ENCODE measurements at regions not wholly inside any gene's neighbourhood (a gene's known extent, or its start where the extent isn't known, plus 50 kb on each side); places are given as distances from the start of the nearest gene placed in this dataset.
"Not testable (repeated sequence)": the region's sequence is repeated elsewhere in the genome, so short reads cannot be mapped to it uniquely, and the experiment has no call there.

DNA sequence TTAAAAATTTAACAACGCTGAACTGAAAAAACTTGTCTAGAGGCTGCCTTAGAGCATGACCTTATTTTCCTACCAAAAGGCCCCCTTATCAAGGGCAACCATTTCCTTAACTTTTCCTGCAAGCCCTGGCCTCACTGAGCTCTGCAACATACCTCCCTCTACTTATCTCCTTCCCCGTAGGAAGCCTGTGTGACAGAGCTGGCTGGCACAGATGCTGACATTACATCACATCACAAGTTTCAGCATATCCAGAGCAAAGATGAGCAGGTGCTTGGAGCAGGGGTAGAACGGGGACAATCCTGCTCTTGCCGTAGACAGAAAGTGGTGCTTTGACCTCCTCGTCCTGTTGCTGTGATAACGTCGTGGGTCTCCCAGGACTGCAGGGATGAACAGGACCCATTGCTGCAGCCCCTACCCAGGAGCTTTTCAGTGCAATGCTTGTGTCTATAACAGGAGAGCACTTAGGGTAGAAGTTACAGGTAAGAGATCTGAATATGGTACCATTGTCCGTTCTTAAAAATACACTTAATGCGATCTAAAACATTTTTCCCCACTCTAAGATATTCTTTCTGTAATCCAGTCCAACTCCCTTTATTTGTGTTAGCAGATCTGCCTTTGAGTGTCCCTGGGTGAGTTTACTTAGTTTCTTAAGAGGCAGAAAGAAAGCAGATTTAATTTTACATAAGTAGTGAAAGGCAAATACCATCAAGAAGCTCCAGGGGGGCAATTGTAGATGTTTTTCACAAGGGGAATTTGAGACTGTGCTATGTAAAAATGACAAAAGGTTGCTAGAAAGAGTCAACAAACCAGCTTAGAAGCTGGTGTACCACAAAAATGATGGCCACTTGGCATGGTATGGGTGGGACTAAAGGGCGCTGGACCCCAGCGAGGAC, 101.9 kb upstream of the EFNA5 start:
- no peak for DNase-seq (ENCODE audit: low spot score)

DNA sequence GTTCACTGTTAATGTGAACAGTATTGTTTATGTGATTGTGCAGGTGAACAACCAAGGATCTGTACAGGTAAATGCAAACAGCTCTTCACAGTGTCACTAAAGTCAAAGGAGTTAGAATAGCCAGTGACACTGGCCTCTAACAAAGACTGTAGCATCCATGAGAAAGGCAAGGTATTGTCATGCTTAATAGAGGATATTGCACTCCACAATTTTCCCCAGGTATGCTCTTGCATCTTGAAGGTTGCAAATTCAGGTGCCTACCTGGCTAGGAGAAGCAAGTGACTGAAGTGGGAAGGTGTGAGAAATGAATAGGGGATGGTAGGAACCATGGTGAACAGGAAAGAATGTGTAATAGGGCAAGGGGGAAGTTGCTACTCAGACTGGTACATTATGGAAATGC, 101.2 kb upstream of the EFNA5 start:
- DNase-seq (ENCODE audit: low spot score), result no peak

DNA sequence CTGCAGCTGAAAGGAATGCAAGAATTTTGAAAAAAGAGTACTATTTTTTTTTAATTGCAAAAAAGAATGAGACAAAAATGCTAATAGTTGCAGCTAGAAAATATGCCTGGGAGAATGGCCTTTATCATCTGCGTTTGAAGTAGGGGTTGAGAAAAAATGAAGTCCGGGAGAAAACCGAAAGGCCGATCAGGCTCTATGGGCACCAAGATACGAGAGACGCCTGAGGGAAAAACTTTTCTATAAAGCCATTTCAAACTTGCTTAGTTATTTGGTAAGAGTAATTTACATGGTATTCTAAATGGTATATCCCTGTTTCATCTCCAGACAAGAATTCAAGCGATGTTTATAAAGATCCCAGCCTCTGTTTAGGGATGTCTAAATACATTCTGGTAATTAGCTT, 99.3 kb upstream of the EFNA5 start:
- DNase-seq (ENCODE audit: low spot score), result no peak

DNA sequence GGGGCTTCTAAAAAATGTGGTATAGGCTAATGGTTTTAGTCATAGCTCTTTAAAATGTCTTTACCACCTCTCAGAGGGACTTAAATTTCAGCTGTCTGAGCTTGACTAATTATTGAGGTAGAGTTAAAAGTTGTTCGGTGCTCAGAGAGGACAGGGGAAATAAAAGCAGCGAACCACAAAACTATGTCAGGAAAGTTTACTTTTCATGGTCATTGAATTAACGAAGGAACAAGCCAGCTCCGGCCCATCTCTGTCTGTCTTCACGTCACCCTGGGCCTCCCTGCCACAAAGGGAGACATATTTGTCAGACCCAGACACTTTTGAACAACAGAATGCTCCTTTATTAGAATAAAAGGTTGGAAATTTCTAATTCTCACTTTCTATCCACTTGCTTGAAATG, 98.8 kb upstream of the EFNA5 start:
- DNase-seq (ENCODE audit: low spot score), result no peak

DNA sequence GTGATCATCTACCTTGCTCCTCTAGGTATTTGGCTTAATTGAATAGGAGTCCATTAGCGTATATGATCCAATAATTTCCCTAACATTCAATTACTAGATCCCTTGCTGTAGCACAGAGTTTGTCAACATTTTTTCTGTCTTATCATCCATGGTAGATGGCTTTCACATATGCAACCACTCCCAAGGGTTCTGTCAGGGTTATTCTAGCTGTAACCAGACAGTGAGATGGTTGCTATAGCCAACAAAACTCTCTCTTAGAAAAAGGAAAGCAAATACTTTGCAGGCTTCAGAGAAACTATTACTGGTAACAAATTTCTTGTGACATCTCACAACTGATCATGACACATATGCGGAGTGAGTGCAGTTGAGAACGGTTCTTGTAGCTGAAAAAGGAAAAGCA, 96.2 kb upstream of the EFNA5 start:
- no peak for DNase-seq (ENCODE audit: low spot score)

DNA sequence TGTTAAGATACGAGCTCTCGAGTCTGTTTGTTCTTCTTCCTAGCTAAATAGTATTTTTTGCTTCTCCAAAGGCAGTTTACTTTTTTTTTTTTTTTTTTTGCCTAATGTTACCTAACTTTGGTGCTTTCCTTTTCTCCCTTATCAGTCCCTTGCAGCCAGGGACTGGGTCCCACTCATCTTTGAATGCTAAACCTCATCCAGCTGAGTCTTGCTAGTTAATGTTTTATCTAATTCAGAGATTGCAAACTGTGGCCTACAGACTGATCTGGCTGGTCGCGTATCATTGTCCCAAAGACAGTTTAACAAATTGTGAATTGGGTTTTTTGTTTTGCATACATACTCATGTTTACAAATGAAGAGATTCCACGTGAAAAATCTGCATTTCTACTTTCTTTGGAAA, 95.7 kb upstream of the EFNA5 start:
- peak; percentile 20 for DNase-seq (ENCODE audit: low spot score)

DNA sequence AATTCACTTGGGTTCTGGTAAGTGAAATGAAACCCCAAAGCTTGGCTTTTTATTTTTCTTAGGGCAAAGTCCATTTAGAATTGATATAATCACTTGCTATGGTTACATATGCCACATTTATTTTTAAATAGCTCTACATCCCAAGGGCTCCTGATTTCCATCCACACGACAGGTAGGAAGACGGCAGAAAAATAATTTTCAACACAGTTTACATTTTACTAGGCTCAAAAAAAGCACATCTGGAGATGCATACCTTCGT, 95.0 kb upstream of the EFNA5 start:
- DNase-seq (ENCODE audit: low spot score), result no peak

DNA sequence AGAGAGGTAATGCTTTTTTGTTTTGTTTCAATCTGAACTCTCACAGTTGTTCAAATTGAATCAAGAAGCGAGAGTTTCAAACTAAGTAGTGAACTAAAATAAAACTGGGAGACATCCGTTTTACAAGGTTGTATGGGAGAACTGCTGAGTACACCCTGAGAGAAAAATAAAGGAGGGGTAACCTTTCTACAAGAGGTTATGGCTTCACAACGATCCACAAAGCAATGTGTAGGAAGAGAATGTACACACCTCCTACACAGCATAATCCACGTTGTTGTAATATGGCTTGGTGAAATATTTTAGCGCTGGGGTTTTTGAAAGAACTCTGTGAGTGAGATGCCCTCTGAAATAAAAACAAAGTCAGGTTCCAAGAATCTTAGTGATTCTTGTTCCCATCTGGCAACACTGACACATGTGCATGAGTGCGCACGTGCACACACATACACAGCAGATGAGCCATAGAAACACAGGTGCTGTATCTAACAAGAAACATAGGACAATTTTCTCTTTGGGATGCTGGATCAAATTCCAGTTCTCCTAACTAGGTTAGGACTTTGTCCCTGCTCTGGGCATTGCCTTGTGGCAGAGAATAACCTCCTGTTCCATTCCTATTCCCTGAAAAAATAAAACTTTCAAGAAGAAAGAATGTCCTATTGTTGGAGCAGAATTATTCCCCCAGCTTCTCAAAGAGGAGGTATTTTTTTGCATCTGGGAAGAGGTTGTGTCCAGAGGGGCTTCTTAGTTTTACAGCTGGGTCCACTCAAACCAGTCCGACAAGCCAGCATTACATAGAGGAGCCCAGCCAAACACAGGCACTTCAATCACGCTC, 94.5 kb upstream of the EFNA5 start:
- no peak for DNase-seq (ENCODE audit: low spot score)

DNA sequence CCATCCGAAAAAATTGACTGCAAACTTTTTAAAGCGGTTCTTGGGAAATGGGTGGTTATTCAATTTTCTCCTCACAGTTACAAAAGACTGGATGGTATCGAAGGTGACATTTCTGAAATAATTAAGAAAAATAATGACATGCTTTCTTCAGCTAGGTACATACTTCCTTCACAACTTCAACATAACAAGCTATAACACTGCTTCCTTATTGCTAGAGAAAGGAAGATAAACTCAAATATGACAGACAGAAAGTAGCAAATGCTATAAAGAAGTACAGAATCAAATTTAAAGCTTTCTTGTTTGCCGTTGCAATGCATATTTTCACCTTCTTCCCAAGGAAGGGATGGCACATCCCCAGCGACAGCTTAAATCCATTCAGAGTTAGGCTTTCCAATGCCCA, 93.5 kb upstream of the EFNA5 start:
- DNase-seq (ENCODE audit: low spot score), result no peak

DNA sequence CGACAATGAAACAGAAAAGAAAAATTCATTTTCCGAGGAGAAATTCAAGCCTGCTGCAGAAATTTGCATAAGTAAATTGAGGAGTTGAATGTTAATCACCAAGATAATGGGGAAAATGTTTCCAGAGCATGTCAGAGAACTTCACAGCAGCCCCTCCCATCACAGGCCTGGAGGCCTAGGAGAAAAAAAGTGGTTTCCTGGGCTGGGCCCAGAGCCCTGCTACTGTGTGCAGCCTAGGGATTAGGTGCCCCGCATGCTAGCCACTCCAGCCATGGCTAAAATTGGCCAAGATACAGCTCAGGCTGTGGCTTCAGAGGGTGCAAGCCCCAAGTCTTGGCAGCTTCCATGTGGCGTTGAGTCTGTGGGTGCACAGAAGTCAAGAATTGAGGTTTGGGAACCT, 82.7 kb upstream of the EFNA5 start:
- DNase-seq (ENCODE audit: low spot score), result no peak

DNA sequence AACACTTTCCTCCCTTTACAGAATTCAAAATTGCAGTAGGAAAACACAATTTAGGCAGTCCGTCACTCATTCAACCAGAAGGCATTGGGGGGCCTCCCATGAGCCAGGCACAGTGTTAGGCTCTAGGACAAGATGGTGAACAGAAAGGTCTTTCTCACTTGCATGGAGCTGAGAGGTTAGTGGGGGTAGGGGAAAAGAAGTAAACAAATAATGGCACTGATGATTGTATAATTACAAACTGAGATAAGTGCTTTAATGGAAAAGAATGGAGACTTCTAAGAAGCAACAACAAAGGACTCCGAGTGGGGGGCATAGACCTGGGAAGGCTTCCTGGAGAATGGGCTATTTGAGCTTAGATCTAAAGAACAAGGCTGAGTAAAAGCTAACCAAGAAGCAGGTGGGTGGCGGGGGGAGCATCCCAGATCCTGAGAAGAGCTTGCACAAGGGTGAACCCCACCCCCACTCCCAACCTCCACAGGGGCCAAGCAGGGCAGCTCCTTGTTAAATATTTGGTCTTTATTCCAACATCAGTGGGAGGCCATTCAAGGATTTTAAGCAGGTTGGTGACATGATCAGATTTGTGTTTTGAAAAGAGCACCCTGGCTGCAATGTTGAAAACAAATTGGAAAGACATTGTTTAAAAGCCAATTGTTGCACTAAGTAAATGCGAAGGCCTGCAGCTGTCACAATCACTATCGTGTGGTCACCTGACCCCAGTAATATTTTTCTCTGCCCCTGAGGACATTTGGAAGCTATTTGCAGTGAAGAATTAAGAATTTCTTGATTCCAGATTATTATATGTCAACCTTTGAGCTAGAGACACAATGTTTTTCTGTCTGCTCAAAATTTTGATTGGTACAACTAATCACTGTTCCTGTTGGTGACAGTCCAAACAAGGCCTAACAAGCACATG, 73.9 kb upstream of the EFNA5 start:
- DNase-seq (ENCODE audit: low spot score), result no peak

DNA sequence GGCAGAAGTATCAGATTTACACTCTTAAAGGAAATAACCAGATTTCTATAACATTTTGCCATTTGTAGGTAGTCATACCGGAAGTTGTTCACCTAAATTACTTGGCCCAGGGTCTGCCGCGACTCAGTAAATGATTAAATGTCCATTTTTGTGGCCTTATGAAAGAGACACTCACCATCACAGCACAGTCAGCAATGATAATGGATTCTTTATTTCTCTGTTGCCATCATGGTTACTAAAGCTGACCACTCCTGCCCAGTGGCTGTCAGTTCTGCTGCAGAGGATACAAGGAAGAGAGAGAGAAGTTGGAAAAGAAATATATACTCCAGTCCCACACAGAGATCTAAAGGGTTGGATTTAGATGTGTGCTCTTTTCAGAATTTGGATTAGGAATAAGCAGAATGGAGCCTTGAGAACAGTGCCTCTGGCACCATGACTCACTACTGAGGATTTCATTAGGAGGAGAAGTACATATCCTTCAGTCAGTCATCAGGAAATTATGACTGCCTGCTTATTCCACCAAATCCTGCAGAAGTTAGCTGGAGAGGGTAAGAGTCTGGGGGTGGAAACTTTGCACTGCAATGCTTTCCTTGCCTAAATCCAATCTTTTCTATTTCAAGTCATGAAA, 72.8 kb upstream of the EFNA5 start:
- no peak for DNase-seq (ENCODE audit: low spot score)

DNA sequence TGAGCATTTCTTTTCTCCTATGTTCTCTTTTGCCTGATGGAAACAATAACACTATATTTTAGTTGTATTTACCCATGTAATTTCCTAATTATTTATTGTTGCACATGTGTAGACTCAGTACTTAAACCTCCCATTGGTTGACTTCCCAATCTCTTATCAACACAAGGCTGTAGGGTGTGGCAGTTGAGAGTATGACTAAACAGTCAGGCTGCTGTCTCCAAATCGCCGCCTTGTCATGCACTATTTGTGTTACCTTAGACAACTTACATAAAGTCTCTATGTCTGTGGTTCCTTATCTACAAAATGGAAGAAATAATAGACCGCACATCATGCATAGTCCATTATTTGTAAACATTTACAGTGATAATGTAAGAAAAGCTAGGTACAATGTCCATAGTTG, 68.9 kb upstream of the EFNA5 start:
- DNase-seq (ENCODE audit: low spot score), result peak; percentile 6

DNA sequence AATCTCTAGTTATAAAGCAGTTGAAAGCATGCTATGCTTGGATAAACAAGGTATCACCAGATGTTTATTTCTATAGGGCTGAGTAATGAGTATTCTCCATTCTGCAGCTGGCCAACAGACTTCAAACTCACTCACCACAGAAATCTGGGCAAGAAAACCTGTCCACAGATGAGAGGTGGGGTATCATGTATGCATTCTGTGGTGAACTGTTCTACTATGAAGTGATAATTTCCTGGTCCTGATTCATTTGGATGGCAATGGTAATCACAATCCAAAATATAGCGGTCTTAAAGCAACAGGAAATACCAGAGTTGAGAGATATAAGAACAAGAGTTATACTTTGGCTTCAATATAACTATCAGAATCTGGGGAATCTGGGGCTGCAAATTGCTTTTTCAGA, 65.9 kb upstream of the EFNA5 start:
- no peak for DNase-seq (ENCODE audit: low spot score)

DNA sequence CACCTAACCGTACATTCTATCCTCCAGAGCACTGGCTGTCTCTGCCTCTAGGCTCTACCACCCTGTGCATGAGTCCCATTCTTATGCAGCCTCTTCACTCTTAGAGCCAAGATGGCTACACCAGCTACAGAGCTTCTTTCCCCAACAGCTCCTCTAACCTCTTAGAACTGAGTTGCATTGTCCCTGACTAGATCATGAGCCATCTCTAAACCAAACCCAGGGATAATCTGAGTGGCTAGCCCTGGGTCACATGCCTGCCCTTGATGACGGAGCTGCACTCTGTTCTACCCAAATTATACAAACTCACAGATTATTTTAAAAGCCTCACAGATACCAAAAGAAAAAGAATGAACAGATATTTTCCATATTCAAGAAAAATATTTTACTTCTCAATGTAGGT, 65.4 kb upstream of the EFNA5 start:
- not testable (repeated sequence) for DNase-seq (ENCODE audit: low spot score)

DNA sequence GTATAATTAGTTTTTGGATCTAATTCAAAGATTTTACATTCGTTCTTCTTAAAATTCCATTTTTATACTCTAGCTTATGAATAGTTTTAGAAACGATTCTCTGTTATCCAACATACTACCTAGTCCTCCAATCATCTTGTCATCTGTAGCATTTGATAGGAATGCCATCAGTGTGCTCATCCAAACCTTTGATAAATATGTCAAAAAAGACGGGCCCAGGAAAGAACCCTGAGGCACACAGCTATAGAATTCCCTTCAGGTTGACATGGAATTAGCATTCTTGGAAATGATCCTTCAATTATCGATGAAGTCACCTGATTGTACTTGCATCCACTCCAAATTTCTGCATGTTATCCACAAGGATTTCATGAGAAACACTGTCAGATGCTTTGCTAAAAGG, 64.8 kb upstream of the EFNA5 start:
- no peak for DNase-seq (ENCODE audit: low spot score)

DNA sequence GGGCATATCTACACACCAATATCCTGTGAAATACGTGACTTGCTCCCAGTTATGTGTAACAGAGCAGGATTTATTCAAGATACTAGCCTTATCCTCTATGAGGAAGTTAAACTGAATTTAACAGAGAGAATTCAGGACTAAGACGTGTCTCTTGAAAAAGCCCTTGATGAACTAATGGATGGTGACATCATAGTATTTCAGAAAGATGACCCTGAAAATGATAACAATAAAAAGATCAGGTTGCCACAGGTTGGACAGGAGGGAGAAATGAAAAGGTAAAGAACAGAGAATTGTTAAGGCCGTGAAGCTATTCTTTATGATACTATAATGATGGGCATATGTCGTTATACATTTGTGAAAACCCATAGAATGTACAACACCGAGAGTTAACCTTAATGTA, 56.2 kb upstream of the EFNA5 start:
- no peak for DNase-seq (ENCODE audit: low spot score)

DNA sequence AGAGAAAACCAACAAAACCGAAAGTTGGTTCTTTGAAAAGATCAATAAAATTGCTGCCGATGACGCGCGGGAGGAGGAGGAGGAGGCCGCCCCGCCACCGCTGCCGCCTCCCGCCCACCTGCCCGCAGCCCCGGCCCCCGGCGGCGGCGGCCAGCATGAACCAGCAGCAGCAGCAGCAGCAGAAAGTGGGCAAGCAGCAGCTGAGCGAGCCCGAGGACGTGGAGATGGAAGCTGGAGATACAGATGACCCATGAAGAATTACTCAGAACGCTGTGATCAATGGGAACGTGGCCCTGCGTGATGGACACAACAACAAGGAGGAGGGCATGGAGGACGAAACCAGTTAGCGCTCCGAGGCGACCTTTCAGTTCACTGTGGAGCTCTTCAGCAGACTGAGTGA, 53.9 kb upstream of the EFNA5 start:
- DNase-seq (ENCODE audit: low spot score), result peak; percentile 20

DNA sequence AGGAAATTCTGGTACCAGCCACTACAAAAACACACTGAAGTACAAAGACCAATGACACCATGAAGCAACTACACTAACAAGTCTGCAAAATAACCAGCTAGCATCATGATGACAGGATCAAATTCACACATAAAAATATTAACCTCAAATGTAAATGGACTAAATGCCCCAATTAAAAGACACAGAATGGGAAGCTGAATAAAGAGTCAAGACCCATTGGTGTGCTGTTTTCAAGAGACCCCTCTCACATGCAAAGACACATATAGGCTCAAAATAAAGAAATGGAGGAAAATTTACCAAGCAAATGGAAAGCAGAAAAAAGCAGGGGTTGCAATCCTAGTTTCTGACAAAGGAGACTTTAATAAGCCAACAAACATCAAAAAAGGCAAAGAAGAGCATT, 50.5 kb upstream of the EFNA5 start:
- not testable (repeated sequence) for DNase-seq (ENCODE audit: low spot score)
